Dedifferentiated amniotic fluid mesenchymal stem cell (primary cell): ENCODE measurements at regions not wholly inside any gene's neighbourhood (a gene's known extent, or its start where the extent isn't known, plus 50 kb on each side); places are given as distances from the start of the nearest gene placed in this dataset.
"Not testable (repeated sequence)": the region's sequence is repeated elsewhere in the genome, so short reads cannot be mapped to it uniquely, and the experiment has no call there.

ENCODE experiments used
- DNase-seq: peaks from one replicate; pipeline ENCODE4 v3.0.0-alpha.2; 2016; ENCODE audit errors: extremely low spot score

- DNase-seq: no peak
Measured at GRCh38 chr6:142637624-142638351, 307.2 kb downstream of the HIVEP2 start.

- no peak for DNase-seq
Measured at GRCh38 chr6:142642651-142643050, 302.3 kb downstream of the HIVEP2 start.

GRCh38 chr6:142644866-142645265 is 300.1 kb downstream of the HIVEP2 start:
- no peak for DNase-seq

GRCh38 chr6:142645663-142646062 is 299.3 kb downstream of the HIVEP2 start:
- DNase-seq: no peak

GRCh38 chr6:142647449-142648035 is 297.4 kb downstream of the HIVEP2 start:
- no peak for DNase-seq

GRCh38 chr6:142648036-142648451 is 296.9 kb downstream of the HIVEP2 start:
- no peak for DNase-seq

GRCh38 chr6:142648526-142648925 is 296.4 kb downstream of the HIVEP2 start:
- no peak for DNase-seq

- DNase-seq: not testable (repeated sequence)
Measured at GRCh38 chr6:142649438-142650234, 295.3 kb downstream of the HIVEP2 start.

- no peak for DNase-seq
Measured at GRCh38 chr6:142651384-142651783, 293.6 kb downstream of the HIVEP2 start.

GRCh38 chr6:142653710-142654420 is 291.1 kb downstream of the HIVEP2 start:
- no peak for DNase-seq

GRCh38 chr6:142659661-142660060 is 285.3 kb downstream of the HIVEP2 start:
- no peak for DNase-seq

- no peak for DNase-seq
Measured at GRCh38 chr6:142665393-142665792, 279.6 kb downstream of the HIVEP2 start.

GRCh38 chr6:142666599-142667185 is 278.3 kb downstream of the HIVEP2 start:
- no peak for DNase-seq

- DNase-seq: no peak
Measured at GRCh38 chr6:142669471-142670351, 275.3 kb downstream of the HIVEP2 start.

GRCh38 chr6:142671791-142672190 is 273.2 kb downstream of the HIVEP2 start:
- no peak for DNase-seq

GRCh38 chr6:142675517-142675916 is 269.5 kb downstream of the HIVEP2 start:
- no peak for DNase-seq

- no peak for DNase-seq
Measured at GRCh38 chr6:142676027-142676443, 268.9 kb downstream of the HIVEP2 start.

GRCh38 chr6:142676647-142677192 is 268.3 kb downstream of the HIVEP2 start:
- DNase-seq: no peak

- DNase-seq: no peak
Measured at GRCh38 chr6:142679907-142680700, 264.9 kb downstream of the HIVEP2 start.

- DNase-seq: no peak
Measured at GRCh38 chr6:142681099-142681498, 263.9 kb downstream of the HIVEP2 start.
